Nephron progenitor cell (in vitro differentiated cells): ENCODE measurements at regions not wholly inside any gene's neighbourhood (a gene's known extent, or its start where the extent isn't known, plus 50 kb on each side); places are given as distances from the start of the nearest gene placed in this dataset.

Source experiments
- DNase-seq: peaks from one replicate; pipeline ENCODE4 v3.0.0; 2021
- H3K27ac Mint-ChIP-seq: 2 replicates; pipeline ENCODE4 v1.8.0; 2021; ENCODE audit warnings: mild to moderate bottlenecking, moderate library complexity, mixed read lengths
- H3K27me3 Mint-ChIP-seq: 2 replicates; pipeline ENCODE4 v1.8.0; 2021; ENCODE audit warnings: mild to moderate bottlenecking, low read depth, mixed read lengths; ENCODE audit not compliant: poor library complexity
- H3K36me3 Mint-ChIP-seq: 2 replicates; pipeline ENCODE4 v1.8.0; 2021; ENCODE audit warnings: low read depth, mixed read lengths
- H3K4me1 Mint-ChIP-seq: 2 replicates; pipeline ENCODE4 v1.8.0; 2021; ENCODE audit warnings: mixed read lengths
- H3K4me3 Mint-ChIP-seq: 2 replicates; pipeline ENCODE4 v1.8.0; 2021; ENCODE audit warnings: mild to moderate bottlenecking, moderate library complexity, mixed read lengths
- H3K9me3 Mint-ChIP-seq: 2 replicates; pipeline ENCODE4 v1.8.0; 2021; ENCODE audit warnings: mild to moderate bottlenecking, moderate library complexity, mixed read lengths
- TF ChIP-seq, protein P1 (sequence below): fragments of 200-600 bp; sonication (generic); IDR thresholded peaks from 2 replicates; pipeline ENCODE4 v1.5.0; 2021; ENCODE audit warnings: antibody characterized with exemption

DNA sequence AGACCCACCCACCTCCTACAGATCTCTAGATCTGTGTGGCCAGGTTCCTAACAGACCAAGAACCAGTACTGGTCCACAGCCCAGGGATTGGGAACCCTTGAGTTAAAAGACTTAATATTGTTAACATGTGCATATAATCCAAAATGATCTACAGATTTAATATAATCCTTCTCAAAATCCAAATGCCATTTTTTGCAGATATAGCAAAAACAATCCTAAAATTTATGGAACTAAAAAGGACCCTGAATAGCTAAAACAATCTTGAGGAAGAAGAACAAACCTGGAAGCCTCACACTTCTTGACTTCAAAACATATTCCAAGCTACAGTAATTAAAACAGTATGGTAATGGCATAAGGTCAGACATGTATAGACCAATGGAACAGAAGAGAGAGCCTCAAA, 206.9 kb upstream of the SIX2 start:
- H3K4me3 Mint-ChIP-seq = no peak overlapping the region
- DNase-seq = no peak
- no peak overlapping the region for H3K27ac Mint-ChIP-seq
- H3K9me3 Mint-ChIP-seq = peaks cover 22% of the 10 kb centered on the region
- H3K4me1 Mint-ChIP-seq = peaks cover 19% of the 10 kb centered on the region
- TF ChIP-seq, protein P1, sequence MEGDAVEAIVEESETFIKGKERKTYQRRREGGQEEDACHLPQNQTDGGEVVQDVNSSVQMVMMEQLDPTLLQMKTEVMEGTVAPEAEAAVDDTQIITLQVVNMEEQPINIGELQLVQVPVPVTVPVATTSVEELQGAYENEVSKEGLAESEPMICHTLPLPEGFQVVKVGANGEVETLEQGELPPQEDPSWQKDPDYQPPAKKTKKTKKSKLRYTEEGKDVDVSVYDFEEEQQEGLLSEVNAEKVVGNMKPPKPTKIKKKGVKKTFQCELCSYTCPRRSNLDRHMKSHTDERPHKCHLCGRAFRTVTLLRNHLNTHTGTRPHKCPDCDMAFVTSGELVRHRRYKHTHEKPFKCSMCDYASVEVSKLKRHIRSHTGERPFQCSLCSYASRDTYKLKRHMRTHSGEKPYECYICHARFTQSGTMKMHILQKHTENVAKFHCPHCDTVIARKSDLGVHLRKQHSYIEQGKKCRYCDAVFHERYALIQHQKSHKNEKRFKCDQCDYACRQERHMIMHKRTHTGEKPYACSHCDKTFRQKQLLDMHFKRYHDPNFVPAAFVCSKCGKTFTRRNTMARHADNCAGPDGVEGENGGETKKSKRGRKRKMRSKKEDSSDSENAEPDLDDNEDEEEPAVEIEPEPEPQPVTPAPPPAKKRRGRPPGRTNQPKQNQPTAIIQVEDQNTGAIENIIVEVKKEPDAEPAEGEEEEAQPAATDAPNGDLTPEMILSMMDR = no peak
- H3K27me3 Mint-ChIP-seq = peaks cover 28% of the 10 kb centered on the region
- H3K36me3 Mint-ChIP-seq = no peaks in the 10 kb centered on the region

DNA sequence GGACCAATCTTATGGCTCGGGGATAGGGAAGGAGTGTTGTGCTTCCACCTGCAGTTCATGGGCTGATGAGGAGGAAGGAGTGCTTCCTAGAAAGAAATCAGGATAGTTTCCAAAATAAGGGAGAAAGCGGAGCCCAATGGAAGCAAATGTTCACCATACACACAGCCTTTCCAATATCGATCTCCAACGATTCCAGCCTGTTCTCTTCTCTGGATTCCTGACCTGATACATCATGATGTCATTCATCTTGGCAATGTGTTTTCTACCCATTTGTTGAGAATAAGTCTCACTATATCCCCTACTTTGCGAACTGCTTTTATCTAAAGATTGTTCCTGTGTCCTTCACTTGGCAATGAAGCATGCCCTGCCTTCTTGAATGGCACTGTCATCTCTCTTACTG, 205.3 kb upstream of the SIX2 start:
- TF ChIP-seq, protein P1 = no peak
- no peak for DNase-seq
- Mint-ChIP-seq H3K4me1 (peaks cover 7% of the 10 kb centered on the region), H3K9me3 (peaks cover 22% of the 10 kb centered on the region), H3K27ac (no peak overlapping the region), H3K36me3 (no peaks in the 10 kb centered on the region), H3K4me3 (no peak overlapping the region), H3K27me3 (peaks cover 28% of the 10 kb centered on the region)

DNA sequence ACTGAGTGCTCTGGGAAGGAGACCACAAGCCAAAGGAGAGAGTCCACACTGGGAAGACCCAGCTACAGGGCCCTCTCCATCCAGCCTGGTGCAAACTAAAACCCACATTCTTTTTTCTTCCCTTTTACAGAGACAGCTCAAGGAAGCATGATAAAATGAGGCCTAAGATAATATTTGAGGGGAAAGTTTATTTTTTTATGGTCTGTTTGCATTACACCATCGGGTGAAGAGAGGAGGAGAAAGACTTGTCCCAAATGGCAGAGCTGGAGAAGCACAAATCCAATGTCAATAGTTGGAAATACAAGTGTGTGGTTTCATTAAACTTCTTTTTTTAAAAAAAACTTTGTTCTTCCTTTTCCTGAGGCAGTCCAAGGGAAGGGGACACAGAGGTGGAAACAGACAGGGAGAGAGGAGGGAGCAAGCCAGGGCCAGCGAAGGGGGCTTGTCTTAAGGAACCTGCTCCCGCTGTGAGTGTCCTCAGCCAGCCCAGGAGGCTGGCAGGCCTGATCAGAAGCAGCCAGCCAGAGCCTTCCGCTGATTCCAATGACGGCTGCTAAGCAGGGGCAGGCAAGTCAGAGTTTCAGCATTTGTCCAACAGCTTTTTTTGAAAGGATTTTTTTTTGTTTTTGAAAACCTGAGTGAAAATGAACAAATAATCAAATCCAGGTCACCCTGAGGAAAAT, 203.8 kb upstream of the SIX2 start:
- TF ChIP-seq, protein P1 = no peak
- Mint-ChIP-seq H3K27ac (no peak overlapping the region), H3K27me3 (peaks cover 17% of the 10 kb centered on the region), H3K9me3 (peaks cover 22% of the 10 kb centered on the region), H3K4me3 (no peak overlapping the region), H3K36me3 (no peaks in the 10 kb centered on the region), H3K4me1 (peaks cover 7% of the 10 kb centered on the region)
- DNase-seq = no peak

DNA sequence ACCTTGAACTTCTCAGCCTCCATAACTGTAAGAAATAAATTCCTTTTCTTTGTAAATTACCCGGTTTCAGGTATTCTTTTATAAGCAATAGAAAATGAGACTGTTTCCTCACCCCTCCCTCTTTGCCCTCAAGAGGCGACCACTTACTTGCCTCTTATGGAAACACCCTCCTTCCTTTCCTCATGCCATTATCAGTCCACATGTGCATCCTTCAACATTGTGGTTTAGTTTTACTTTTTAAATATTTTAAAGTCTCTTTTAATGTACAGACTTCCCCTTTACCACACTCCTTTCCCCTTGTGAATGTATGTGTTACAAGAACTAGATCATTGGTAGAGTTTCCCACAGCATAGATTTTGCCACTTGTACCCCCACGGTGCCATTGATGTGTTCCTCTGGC, 202.4 kb upstream of the SIX2 start:
- H3K36me3 Mint-ChIP-seq = no peaks in the 10 kb centered on the region
- peaks cover 13% of the 10 kb centered on the region for H3K9me3 Mint-ChIP-seq
- DNase-seq = no peak
- no peak overlapping the region for H3K4me3 Mint-ChIP-seq
- H3K27me3 Mint-ChIP-seq = peaks cover 12% of the 10 kb centered on the region
- no peak overlapping the region for H3K27ac Mint-ChIP-seq
- H3K4me1 Mint-ChIP-seq = peaks cover 7% of the 10 kb centered on the region
- TF ChIP-seq, protein P1 = no peak

DNA sequence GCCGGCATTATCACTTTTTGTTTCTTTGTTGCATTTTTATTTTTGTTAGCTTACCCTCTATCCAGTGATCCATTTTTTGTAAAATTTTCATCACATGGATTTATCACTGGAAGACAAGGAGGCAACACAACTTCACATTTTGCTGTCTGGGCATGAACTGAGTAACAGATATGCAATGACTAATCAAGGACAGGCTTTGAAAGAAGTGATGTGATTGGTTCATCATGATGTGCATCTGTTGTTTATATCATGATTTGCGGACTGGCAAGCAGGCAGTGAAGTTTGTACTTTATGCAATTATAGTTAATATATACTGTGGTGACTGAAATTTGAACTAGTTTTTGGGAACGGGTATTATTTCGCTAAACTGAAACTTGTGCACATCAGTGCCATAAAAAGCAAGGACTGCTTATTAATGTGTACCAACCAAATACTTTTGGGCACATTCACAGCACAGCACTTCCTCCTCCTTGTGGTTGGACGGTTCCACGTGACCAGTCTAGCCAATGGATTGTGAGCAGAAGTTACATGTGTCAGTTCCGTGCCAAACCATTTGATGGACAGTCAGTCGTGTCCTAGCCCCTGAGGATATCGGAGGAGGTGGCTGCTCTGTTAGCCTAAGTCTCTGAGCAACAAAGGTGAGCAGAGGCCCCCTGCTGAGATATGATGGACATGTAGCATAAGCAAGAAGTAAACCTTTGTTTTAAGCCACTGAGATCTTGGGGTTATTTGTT, 201.4 kb upstream of the SIX2 start:
- DNase-seq = no peak
- Mint-ChIP-seq H3K36me3 (no peaks in the 10 kb centered on the region), H3K4me1 (peaks cover 7% of the 10 kb centered on the region), H3K27ac (no peak overlapping the region), H3K27me3 (peaks cover 9% of the 10 kb centered on the region), H3K4me3 (no peak overlapping the region), H3K9me3 (peaks cover 4% of the 10 kb centered on the region)
- TF ChIP-seq, protein P1 = no peak
